Hepatic stellate cell (primary cell): ENCODE measurements at regions not wholly inside any gene's neighbourhood (a gene's known extent, or its start where the extent isn't known, plus 50 kb on each side); places are given as distances from the start of the nearest gene placed in this dataset.
A peak's percentile ranks its signal among the peaks of the same experiment; 100 is the strongest.

ENCODE experiments used
- DNase-seq: peaks from one replicate; pipeline ENCODE4 v3.0.0; 2011; ENCODE audit warnings: low spot score

DNA sequence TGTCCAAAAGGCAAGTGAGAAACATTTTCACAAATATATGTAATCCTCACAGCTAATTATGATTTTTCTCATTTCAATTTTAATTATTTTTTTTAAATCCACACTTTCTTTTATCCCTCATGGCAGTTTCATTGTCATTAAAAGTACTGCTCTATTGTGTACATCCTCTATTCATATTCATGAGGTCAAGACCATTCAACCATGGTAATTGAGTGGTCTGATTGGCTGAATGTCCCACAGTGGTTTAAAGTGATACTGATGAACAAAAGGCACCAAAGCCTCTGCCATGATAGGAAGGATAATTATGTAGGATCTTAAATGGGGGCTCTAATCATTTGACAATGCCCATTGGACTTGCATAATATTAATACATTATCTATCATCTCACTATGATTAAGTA lies 108.4 kb upstream of the EPHA4 start:
- DNase-seq, result no peak

DNA sequence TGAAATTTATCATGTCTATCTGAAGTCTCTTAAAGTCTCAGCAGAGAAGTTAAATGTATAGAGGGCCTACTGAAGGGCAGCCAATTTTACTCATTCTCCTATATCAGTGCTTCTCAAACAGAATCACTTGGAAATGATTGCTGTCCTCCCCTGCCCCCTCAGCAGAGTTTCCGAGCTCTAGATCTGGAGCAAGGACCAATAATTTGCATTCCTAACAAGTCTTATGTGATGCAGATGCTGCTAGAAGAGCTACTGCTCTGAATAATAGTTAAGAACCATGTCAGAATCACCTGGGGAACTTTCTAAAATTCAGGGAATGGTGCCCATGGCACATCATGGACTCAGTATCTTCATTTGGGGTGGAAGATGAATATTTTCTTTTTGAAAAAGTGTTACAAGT lies 105.6 kb upstream of the EPHA4 start:
- DNase-seq, result no peak

DNA sequence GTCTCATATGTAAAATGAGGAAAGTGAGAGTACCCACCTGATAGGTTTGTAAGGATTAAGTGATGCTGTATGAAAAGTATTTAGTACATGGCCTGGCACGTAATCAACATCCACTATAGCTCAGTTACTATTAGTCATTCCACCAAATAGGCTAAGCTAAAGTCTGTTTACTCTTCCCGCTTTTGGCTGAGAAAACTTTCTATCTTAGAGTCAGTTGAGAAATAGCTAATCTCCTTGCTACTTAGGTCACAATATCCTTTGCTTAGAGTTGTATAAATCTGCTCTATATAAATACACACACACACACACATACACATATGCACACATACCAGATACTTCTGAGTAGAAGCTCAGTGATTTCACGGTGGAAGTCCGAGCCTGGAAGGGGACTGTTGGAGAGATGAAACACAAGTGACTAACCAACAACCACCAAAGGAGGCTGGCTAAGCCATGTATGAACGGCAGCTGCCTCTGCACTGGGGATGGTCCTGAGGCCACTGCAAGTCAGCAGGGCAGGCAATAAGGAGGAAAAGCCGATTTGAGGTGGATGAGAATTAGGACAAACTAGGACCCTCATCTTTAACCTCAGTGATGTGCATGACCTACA lies 104.6 kb upstream of the EPHA4 start:
- DNase-seq, result no peak

DNA sequence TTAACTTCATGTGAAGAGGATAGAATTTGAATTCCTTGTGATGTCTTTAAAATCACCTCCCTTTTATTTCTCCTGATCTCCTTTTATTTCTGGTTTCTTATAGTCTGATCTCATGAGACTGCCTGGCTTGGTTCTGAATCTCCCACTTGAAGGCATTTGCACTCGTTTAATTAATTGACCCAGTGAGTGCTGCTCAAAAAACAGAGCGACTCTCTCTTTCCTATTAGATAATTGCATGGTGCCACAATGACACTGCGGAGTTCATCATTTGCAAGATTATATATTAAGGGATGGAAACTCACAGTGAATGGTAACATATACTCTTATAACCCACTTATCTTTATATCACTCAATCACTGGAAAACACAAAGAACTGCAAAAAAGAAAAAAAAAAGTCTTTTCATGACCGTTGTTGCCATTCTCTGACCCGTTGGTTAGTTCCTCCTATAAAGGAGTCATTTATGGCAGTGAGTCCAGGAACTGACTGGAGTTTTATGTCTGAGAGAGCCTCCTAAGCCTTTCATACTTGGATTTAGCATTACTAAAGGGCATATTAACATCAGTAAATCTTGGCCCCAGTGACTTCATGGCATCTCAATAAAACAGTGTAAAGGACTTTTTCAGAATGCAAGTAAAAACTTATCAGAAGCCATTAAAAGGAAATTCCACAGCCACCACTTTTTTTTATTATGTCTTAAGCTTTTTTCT lies 103.3 kb upstream of the EPHA4 start:
- DNase-seq, result no peak

DNA sequence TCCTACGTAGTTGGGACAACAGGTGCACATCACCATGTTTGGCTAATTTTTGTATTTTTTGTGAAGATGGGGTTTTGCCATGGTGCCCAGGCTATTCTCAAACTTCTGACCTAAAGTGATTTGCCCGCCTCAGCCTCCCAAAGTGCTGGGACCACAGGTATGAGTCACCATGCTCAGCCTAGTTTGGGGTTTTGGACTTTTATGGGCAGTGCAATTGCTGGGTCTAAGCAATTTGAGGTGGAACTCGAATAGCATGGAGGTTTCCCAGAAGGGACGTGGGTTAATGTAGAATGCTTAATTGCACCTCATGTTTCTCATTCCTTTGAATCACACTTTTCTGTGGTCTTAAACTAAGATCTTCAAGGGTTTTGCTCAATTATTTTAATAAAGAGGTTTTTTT lies 102.3 kb upstream of the EPHA4 start:
- DNase-seq, result no peak

DNA sequence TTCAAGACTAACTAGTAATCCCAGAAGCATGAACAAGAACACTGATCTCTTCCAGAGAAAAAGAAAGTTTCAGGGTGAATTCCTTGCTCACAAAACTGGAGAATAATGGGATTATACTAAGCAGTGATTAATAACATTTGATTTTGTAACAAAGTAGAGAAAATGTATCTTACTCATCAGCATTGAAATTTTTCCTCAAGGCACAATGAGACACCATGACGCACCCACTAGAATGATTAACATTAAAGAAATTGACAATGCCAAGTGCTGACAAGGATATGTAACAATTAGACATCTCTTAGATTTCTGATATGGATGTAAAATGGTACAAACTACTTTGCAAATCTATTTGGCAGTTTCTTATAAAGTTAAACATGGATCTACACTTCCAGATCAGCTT lies 101.1 kb upstream of the EPHA4 start:
- DNase-seq, result no peak

DNA sequence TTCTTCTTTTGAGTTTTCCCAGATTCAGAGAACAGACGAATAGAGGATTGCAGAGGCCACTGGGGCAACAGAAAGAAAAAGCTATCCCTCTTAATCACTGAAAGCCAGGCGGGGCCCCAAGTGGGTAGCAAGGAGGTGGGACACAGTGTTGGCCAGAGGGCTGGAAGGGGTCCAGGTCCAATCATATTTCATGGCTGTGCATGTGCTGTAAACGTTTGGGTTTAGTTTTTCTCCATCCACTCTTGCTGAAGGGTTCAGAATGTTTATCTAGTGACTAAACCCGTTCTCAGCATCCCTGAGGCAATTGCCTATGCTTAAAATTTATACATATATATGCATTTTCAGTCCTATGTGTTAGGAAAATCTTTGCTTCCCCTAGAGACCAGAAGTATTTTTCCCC lies 99.4 kb upstream of the EPHA4 start:
- no peak for DNase-seq

DNA sequence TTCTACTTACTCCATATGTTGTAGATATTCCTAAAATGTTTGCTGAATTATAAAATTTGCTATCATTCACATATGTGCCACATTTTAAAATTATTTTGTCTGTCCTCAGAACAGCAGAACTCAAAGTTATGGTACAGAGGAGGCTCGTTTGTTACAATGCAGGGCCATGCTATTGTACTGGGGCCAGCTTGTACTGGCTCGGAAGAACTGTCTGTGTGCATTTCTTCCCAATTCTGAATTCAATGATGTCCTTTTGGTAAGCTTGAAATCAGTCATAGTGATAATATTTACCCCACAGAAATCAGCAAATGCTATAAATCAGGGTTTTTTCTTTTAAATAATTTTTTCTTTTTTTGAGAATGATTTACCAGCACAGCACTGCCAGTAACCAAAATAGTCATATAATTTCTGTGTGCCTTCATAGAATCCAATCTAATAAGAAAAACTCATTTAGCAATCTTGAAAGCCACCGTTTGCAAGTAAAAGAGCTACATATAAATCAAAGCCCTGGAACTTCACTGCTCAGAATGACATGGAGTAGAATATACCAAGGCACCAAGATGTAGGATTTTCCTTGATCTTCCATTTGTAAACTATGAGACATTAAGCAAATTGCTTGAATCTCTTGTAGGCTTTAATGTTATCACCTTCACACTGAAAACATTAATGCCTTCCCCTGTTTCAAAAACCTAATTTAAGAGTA lies 90.7 kb upstream of the EPHA4 start:
- no peak for DNase-seq

DNA sequence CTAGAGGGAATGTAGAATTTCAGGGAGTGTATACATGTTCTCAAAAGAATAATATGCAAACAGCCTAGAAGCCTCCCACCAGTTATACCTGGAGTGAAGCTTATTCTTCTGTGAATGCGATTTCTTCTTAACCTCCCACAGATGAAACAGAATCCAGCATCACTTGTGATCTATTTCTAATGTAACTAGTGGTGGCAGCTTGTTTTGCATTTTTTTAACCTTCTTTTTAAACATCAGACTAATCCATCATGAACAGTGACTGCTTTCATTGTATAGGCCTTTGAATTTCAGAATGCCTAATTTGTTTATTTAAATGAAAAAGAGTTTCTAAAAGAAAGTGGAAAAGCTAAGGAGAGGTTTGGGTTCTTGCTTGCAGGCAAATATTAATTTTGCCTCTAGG lies 85.7 kb upstream of the EPHA4 start:
- DNase-seq, result no peak

DNA sequence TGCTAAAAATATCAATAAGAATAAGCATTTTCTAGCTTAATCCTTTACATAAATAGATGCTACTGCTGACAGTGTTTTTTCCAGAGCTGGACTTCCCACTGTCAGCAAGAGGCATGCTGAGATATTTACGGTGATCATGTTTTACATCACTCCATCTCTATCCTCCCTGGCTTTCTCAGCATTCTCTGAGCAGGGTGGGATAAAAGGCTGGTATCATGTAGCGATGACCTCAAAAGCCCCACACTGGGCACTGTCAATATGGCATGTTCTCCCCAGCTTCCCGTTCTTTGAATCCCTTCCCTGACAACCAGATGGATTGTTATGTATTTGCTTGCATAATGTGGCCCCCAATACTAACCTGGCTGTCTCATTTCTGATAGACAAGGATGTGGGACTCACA lies 83.2 kb upstream of the EPHA4 start:
- no peak for DNase-seq

DNA sequence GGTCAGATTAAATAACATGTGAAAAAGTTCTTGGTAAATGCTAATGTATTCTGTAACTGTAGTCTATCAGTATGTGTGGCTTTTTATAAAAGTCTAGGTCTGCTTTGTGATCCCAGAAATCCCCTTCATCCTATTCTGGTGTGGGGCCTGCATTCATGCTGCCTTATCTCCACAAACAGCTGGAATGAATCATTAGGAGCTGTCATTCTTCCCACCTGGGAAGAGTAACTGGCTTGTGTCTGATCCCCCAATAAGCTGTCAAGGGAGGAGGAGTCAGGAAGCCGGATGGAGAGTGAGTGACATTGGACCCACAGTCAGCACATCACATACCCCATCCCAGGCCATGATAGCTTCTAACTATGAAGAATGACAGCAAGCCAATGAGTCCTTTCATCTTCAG lies 81.1 kb upstream of the EPHA4 start:
- no peak for DNase-seq

DNA sequence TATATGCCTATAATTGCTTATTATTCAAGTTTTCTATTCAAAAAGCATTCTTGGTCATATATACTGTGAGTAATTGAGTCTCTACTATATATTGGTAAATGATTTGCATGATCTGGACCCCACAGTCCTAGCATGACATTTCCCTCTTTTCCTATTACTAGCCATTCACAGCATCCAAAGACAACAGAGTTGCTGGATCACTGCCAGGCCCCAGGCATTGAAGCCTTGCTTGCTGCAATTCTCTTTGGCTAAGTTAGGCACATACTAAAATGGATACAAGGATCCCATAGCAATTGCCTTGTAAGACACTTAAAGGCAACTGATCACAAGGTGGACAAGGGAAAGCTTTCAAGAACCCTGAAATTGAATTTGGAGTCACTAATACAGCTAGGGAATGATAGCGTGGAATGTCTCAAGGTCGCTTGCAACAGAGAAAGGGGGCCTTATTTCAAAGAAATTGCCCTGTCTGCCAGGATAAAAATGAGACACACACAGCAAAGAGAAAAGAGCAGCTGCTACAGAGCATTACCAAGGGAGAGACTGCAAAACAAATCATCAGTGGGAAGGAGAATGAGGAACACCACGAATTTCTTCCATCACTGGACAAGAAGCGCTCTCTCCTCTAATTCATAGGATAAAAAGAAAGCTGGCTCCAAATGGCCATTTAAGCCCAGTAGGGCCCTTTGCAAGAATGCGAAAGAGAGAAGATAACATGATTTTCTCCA lies 77.1 kb upstream of the EPHA4 start:
- DNase-seq, result no peak

DNA sequence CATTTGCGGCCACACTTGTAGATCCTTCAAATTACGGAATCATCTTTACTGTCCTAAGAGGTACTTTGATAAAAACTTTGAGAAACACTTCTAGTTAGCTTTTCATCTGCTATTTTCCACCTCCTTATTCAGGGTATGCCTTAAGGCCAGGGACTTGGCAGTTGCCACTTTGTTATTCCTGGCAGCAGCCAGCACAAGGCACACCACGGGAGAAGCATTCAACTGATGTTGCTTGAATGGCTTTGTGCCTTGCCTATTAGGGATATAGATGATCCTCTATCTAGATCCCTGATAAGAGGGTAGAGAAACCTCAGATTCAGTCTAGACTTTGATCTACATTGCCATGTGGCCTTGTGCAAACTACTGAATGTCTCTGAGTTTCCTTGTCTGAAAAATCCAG lies 70.3 kb upstream of the EPHA4 start:
- DNase-seq, result no peak

DNA sequence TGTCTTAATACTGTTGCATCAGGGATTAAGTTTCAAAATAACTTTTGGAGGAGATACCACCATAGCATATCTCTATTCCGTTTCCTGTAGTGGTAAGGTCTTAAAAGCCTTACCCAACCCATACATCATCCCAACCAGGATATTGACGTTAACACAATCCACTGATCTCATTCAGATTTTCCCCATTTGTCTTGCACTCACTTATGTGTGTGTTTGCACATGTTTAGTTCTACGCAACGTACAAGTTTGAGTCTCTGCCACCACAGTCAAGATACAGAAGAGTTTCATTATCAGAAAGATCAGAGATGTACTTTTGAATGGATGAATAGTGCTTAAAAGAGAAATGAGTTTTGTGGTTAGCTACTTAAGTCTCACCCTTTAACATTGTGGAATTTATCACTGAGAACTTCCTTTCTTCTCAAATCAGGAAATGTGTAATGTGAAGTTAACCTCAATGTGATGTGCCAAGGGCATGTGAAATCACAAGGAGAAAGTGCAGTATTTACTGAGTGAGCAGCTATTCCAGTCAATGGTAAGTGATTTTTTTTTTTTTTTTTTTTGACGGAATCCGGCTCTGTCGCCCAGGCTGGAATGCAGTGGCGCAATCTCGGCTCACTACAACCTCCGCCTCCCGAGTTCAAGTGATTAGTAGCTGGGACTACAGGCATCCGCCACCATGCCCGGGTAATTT lies 69.2 kb upstream of the EPHA4 start:
- DNase-seq, result no peak

DNA sequence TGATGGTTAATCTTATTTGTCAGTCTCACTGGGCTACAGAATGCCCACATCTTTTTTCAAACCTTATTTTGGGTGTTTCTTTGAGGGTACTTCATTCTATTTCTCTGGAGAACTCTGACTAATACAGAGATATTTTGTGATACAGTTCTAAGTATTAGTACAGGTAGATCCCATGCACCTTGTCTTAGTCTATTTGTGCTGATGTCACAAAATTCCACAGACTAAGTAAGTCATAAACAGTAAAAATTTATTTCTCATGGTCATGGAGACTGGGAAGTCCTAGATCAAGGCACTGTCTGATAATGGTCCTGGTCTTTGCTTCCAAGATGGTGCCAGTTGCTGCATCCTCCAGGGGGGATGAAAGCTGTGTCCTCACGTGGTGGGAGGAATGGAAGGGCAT lies 68.6 kb upstream of the EPHA4 start:
- no peak for DNase-seq

DNA sequence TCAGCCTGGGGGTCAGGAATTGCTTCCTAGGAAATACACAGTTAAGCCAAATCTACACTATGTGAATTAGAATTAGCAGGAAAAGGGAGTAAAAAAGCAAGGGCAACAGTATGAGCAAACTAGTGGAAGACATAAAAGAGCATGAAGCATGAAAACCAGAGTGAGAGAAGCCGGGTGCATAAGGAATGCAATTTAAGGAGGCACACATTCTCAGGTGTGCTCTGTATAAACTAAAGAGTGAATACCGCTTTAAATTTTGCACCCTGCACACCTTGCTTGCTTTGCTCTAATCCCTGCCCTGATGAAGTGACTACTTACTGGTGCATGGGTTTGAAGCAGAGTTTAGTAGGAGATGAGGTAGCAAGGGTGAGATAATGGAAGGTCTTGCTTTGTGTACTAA lies 65.7 kb upstream of the EPHA4 start:
- DNase-seq, result no peak

DNA sequence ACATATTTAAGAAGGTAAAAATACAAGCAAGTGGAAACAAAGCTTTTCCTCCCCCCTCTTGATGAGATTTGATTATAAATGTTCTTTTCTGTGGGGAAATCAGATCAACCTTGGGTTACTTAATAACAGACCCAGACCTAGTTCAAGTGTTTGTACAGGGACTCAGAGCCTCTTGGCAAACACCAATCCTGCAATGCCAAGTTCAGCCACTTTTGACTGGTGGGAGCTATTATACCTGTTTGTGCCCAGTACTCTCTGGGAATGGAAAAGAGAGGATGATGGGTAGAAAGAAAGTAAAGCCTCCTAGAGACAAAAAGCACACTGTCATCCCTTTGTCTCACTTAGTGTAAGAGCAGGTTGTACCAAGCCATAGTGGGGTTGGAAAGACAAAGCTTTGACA lies 63.8 kb upstream of the EPHA4 start:
- DNase-seq, result no peak

DNA sequence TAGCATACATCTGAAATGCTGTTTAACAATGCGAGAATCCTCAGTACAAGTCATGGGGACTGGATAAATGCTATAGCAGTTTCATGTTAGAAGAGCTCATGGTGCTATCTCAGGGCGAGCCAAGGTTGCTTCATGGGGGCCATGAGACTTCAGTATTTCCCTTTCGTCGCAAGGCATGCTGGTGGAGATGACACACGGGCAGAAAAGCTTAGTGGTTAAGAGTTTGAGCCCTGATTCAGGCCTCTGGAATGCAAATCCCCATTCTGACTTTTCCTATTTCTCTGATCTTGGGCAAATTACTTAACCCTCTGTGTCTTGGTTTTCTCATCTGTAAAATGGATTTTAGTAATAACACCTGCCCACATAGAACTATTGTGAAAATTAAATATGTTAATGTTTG lies 57.4 kb upstream of the EPHA4 start:
- DNase-seq, result peak; percentile 4

DNA sequence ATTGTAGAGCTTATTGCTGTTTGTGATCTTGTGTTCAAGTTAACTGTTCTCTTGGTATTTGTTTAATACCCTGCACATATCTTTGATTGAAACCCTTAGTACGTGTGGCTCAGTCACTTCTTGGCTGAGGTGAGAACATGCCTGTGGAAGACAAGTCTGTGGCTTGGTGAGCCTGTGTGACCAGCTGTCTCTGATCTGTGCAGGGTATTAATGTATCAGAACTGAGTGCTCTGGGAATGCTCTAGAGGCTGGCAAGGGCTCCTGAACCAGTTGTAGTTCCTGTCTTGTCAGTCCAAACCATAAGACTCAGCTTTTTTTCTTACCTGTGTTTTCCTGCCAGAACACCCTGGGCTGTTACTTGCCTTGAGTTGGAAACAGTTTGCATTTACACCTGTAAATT lies 52.4 kb upstream of the EPHA4 start:
- DNase-seq, result no peak
